ENCODE measurements at regions not wholly inside any gene's neighbourhood (a gene's known extent, or its start where the extent isn't known, plus 50 kb on each side); places are given as distances from the start of the nearest gene placed in this dataset.
"Not testable (repeated sequence)": the region's sequence is repeated elsewhere in the genome, so short reads cannot be mapped to it uniquely, and the experiment has no call there.

DNA sequence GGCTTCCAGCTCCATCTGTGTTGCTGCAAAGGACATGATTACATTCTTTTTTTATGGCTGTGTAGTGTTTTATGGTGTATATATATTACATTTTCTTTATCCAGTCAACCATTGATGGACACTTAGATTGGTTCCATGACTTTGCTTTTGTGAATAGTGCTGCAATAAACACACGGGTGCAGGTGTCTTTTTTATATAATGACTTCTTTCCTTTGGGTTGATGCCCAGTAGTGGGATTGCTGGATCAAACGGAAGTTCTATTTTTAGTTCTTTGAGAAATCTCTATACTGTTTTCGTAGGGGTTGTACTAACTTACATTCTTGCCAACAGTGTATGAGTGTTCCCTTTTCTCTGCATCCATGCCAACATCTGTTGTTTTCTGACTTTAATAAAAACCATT is 189.7 kb downstream of the ACTR3B start:
- in situ Hi-C loops (cut with HindIII; ENCODE audit: low sequenced_read_pairs) = no loop called here
- TF ChIP-seq, protein P1, sequence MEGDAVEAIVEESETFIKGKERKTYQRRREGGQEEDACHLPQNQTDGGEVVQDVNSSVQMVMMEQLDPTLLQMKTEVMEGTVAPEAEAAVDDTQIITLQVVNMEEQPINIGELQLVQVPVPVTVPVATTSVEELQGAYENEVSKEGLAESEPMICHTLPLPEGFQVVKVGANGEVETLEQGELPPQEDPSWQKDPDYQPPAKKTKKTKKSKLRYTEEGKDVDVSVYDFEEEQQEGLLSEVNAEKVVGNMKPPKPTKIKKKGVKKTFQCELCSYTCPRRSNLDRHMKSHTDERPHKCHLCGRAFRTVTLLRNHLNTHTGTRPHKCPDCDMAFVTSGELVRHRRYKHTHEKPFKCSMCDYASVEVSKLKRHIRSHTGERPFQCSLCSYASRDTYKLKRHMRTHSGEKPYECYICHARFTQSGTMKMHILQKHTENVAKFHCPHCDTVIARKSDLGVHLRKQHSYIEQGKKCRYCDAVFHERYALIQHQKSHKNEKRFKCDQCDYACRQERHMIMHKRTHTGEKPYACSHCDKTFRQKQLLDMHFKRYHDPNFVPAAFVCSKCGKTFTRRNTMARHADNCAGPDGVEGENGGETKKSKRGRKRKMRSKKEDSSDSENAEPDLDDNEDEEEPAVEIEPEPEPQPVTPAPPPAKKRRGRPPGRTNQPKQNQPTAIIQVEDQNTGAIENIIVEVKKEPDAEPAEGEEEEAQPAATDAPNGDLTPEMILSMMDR (IDR thresholded peaks at IDR 0.05; ENCODE audit: low read depth, low read length) = no peak
- DNase-seq (ENCODE audit: low read depth, low spot score) = no peak
- H3K4me3 ChIP-seq (ENCODE audit: low read depth, low read length) = no peak overlapping the region

DNA sequence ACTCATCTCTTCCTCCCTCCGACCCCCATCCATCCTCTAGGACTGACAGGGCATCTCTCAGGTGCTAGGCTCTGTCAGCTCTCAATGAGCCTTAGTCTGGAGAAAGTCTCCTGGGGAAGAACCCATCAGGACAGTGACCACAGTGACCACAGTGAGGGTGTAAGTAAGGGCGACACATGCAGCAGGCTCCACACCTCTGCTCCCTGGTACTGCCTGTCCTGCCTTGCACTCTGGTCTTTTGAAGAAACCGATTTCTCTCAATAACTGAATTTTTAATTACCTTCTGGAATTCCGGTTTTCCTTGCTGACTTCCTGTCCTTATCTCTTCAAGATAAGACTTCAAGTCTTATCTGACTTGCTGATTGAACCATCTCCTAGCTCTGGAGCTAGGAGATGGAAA is 190.2 kb downstream of the ACTR3B start:
- DNase-seq (ENCODE audit: low read depth, low spot score) = no peak
- in situ Hi-C loops (cut with HindIII; ENCODE audit: low sequenced_read_pairs) = no loop called here
- no peak overlapping the region for H3K4me3 ChIP-seq (ENCODE audit: low read depth, low read length)
- TF ChIP-seq, protein P1 (IDR thresholded peaks at IDR 0.05; ENCODE audit: low read depth, low read length) = no peak

- in situ Hi-C loops (cut with HindIII; ENCODE audit: low sequenced_read_pairs) = no loop called here
- H3K4me3 ChIP-seq (ENCODE audit: low read depth, low read length) = no peak overlapping the region
- TF ChIP-seq, protein P1 (IDR thresholded peaks at IDR 0.05; ENCODE audit: low read depth, low read length) = no peak
- DNase-seq (ENCODE audit: low read depth, low spot score) = no peak
These were observed 196.5 kb downstream of the ACTR3B start for GRCh38 chr7:152956006-152956405.

DNA sequence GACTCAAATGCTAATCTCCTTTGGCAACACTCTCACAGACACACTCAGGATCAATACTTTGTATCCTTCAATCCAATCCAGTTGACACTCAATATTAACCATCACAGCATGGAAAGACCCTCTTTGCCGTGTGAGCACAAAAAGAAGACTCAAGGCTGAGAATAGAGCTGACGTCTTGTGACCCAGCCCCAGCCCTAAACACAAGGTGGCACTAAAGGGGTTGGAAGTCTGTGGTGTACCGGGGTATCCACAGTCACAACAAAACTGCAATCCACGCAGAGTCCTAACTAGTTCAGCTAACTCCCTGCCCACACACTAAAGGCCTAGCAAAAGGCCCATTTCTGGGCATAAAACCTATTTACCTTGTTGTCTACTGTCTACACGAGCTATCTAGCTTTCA is 200.1 kb downstream of the ACTR3B start:
- TF ChIP-seq, protein P1 (IDR thresholded peaks at IDR 0.05; ENCODE audit: low read depth, low read length) = no peak
- no peak for DNase-seq (ENCODE audit: low read depth, low spot score)
- in situ Hi-C loops (cut with HindIII; ENCODE audit: low sequenced_read_pairs) = no loop called here
- H3K4me3 ChIP-seq (ENCODE audit: low read depth, low read length) = no peak overlapping the region

DNA sequence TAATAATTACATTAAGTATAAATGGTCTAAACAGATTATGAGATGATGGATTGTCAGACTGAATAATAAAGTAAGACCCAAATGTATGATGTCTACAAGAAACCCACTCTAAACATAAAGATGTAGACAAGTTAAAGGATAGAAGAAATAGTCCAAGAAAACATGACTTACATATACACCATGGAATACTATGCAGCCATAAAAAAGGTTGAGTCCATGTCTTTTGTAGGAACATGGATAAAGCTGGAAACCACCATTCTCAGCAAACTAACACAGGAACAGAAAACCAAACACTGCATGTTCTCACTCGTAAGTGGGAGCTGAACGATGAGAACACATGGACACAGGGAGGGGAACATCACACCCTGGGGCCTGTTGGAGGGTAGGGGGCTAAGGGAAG is 202.2 kb downstream of the ACTR3B start:
- in situ Hi-C loops (cut with HindIII; ENCODE audit: low sequenced_read_pairs); DNase-seq (ENCODE audit: low read depth, low spot score); H3K4me3 ChIP-seq (ENCODE audit: low read depth, low read length): not testable (repeated sequence)

DNA sequence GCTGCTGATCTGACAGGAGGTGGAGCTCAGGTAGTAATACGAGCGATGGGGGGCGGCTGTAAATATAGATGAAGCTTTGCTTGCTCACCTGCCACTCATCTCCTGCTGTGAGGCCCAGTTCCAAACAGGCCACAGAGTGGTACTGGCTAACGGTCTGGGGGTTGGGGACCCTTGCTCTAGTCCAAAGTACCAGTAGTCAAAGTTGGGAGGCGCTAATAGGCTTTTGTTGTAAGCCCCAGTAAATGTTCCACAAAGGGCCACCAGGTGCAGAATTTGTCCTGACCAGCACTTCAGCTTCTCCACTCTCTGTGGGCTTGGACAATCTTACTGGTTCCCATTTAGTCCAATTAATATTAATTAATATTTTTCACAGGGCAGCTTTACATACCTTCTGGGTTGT is 206.6 kb downstream of the ACTR3B start:
- in situ Hi-C loops (cut with HindIII; ENCODE audit: low sequenced_read_pairs) = no loop called here
- no peak overlapping the region for H3K4me3 ChIP-seq (ENCODE audit: low read depth, low read length)
- DNase-seq (ENCODE audit: low read depth, low spot score) = no peak
- TF ChIP-seq, protein P1 (IDR thresholded peaks at IDR 0.05; ENCODE audit: low read depth, low read length) = no peak

DNA sequence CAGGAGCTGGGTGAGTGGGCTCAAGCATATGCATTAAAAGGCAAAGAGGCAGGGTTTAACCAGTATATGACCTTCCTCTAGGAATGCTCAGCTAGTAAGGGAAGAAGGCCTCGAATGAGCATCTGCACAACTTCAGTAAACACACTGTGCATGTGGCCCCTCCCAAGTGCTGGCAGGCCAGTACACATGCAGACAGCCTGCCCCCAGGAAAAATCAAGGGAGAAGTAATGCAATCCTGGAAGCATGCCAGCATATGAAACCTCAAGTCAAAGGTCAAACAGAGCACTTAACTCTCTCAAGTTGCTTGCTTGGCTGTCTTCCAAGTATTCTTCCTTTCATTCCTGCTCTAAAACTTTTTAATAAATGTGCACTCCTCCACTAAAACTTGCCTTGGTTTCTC is 208.4 kb downstream of the ACTR3B start:
- H3K4me3 ChIP-seq (ENCODE audit: low read depth, low read length) = no peak overlapping the region
- TF ChIP-seq, protein P1 (IDR thresholded peaks at IDR 0.05; ENCODE audit: low read depth, low read length) = no peak
- in situ Hi-C loops (cut with HindIII; ENCODE audit: low sequenced_read_pairs) = no loop called here
- DNase-seq (ENCODE audit: low read depth, low spot score) = no peak
